ENCODE measurements at regions not wholly inside any gene's neighbourhood (a gene's known extent, or its start where the extent isn't known, plus 50 kb on each side); places are given as distances from the start of the nearest gene placed in this dataset.
"Not testable (repeated sequence)": the region's sequence is repeated elsewhere in the genome, so short reads cannot be mapped to it uniquely, and the experiment has no call there.

GRCh38 chrX:13159886-13160285 is 115.5 kb upstream of the FAM9C start:
- DNase-seq (ENCODE audit: insufficient read length, low spot score), result no peak
- no peak for FAIRE-seq
- TF ChIP-seq POLR2AphosphoS5 (IDR thresholded peaks at IDR 0.05; ENCODE audit: low read depth, low read length) (no peak), POU2F2 (IDR thresholded peaks at IDR 0.05; ENCODE audit: low read depth, low read length) (no peak), TAF1 (IDR thresholded peaks at IDR 0.05; ENCODE audit: low read depth, low read length) (no peak), SPI1 (IDR thresholded peaks at IDR 0.05; ENCODE audit: low read depth, low read length) (no peak), PAX5 (IDR thresholded peaks at IDR 0.05; ENCODE audit: insufficient read depth, low read length, severe bottlenecking) (no peak), POLR2A (IDR thresholded peaks at IDR 0.05; ENCODE audit: low read depth, low read length) (no peak)

- no peak for DNase-seq (ENCODE audit: insufficient read length, low spot score)
- no peak for TF ChIP-seq POU2F2 (IDR thresholded peaks at IDR 0.05; ENCODE audit: low read depth, low read length)
- no peak for TF ChIP-seq SPI1 (IDR thresholded peaks at IDR 0.05; ENCODE audit: low read depth, low read length)
- TF ChIP-seq POLR2AphosphoS5 (IDR thresholded peaks at IDR 0.05; ENCODE audit: low read depth, low read length), result no peak
- TF ChIP-seq TAF1 (IDR thresholded peaks at IDR 0.05; ENCODE audit: low read depth, low read length), result no peak
- TF ChIP-seq POLR2A (IDR thresholded peaks at IDR 0.05; ENCODE audit: low read depth, low read length), result no peak
- TF ChIP-seq PAX5 (IDR thresholded peaks at IDR 0.05; ENCODE audit: insufficient read depth, low read length, severe bottlenecking), result no peak
- no peak for FAIRE-seq
These were observed 114.5 kb upstream of the FAM9C start for GRCh38 chrX:13158911-13159310.

- not testable (repeated sequence) for DNase-seq (ENCODE audit: insufficient read length, low spot score); FAIRE-seq
These were observed 111.1 kb upstream of the FAM9C start for GRCh38 chrX:13155550-13155949.

DNA sequence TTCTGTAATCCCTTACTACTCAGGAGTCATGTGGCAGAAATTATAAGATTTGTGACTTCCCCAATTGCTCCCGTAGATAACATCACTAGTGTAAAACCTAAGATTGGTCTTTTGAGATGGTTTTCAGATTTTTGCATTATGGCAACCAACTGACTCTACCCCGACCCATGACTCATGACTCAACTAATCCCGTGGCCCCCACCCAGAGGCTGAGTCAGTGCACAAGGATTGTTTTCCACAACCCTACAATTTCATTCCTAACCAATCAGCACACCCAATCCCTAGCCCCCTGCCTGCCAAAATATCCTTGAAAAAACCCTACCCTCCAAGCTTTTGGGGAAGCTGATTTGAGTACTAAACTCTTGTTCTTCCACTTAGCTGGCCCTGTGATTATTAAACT is 109.4 kb upstream of the FAM9C start:
- no peak for FAIRE-seq
- no peak for TF ChIP-seq SPI1 (IDR thresholded peaks at IDR 0.05; ENCODE audit: low read depth, low read length)
- TF ChIP-seq POU2F2 (IDR thresholded peaks at IDR 0.05; ENCODE audit: low read depth, low read length), result no peak
- TF ChIP-seq POLR2AphosphoS5 (IDR thresholded peaks at IDR 0.05; ENCODE audit: low read depth, low read length), result no peak
- no peak for TF ChIP-seq TAF1 (IDR thresholded peaks at IDR 0.05; ENCODE audit: low read depth, low read length)
- no peak for TF ChIP-seq PAX5 (IDR thresholded peaks at IDR 0.05; ENCODE audit: insufficient read depth, low read length, severe bottlenecking)
- TF ChIP-seq POLR2A (IDR thresholded peaks at IDR 0.05; ENCODE audit: low read depth, low read length), result no peak
- no peak for DNase-seq (ENCODE audit: insufficient read length, low spot score)

GRCh38 chrX:13152518-13153185 is 108.2 kb upstream of the FAM9C start:
- no peak for DNase-seq (ENCODE audit: insufficient read length, low spot score)
- TF ChIP-seq SPI1 (IDR thresholded peaks at IDR 0.05; ENCODE audit: low read depth, low read length) (no peak), TAF1 (IDR thresholded peaks at IDR 0.05; ENCODE audit: low read depth, low read length) (no peak), POU2F2 (IDR thresholded peaks at IDR 0.05; ENCODE audit: low read depth, low read length) (no peak), POLR2AphosphoS5 (IDR thresholded peaks at IDR 0.05; ENCODE audit: low read depth, low read length) (no peak), PAX5 (IDR thresholded peaks at IDR 0.05; ENCODE audit: insufficient read depth, low read length, severe bottlenecking) (no peak), POLR2A (IDR thresholded peaks at IDR 0.05; ENCODE audit: low read depth, low read length) (no peak)

DNA sequence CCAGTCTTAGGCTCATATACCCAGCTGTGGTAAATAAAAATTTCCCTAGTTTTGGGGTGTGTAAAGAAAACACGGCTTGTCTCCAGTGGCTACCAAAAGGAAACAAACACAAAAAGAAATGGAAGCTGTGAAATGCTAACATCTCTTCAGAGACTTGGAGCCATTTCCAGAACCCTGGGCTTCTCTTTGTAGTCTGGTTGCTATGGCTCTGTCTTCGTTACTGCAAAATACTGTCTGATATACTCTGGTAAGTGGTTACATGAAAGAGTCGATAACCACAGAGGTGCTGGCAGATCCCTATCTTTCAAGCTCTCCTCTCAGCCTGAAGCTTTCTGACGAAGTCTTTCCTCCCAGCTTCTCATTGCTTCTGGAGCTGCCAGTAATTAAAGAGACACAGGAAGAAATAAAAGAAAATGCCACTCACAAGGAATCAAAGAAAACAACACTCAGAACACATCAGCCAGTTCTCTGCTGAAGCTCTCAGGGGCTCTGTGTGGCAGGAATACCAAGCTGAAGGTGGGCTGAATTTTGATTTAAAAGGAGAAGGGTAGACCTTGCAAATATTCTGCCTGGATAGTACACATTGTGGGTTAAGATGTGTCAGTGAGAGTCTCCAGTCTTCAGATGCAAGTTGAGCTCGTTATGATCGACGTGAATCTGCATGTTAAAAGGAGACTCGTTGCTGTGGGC is 107.6 kb upstream of the FAM9C start:
- TF ChIP-seq POLR2A (IDR thresholded peaks at IDR 0.05; ENCODE audit: low read depth, low read length) (no peak), PAX5 (IDR thresholded peaks at IDR 0.05; ENCODE audit: insufficient read depth, low read length, severe bottlenecking) (no peak), SPI1 (IDR thresholded peaks at IDR 0.05; ENCODE audit: low read depth, low read length) (no peak), TAF1 (IDR thresholded peaks at IDR 0.05; ENCODE audit: low read depth, low read length) (no peak), POU2F2 (IDR thresholded peaks at IDR 0.05; ENCODE audit: low read depth, low read length) (no peak), POLR2AphosphoS5 (IDR thresholded peaks at IDR 0.05; ENCODE audit: low read depth, low read length) (no peak)
- FAIRE-seq (no peak), DNase-seq (ENCODE audit: insufficient read length, low spot score) (no peak)

More at GRCh38 chrX:13152518-13153185, 108.2 kb upstream of the FAM9C start:
- FAIRE-seq, result no peak

- TF ChIP-seq POU2F2 (IDR thresholded peaks at IDR 0.05; ENCODE audit: low read depth, low read length) (no peak), POLR2AphosphoS5 (IDR thresholded peaks at IDR 0.05; ENCODE audit: low read depth, low read length) (no peak), PAX5 (IDR thresholded peaks at IDR 0.05; ENCODE audit: insufficient read depth, low read length, severe bottlenecking) (no peak), SPI1 (IDR thresholded peaks at IDR 0.05; ENCODE audit: low read depth, low read length) (no peak), POLR2A (IDR thresholded peaks at IDR 0.05; ENCODE audit: low read depth, low read length) (no peak), TAF1 (IDR thresholded peaks at IDR 0.05; ENCODE audit: low read depth, low read length) (no peak)
- FAIRE-seq (no peak), DNase-seq (ENCODE audit: insufficient read length, low spot score) (no peak)
These were observed 105.4 kb upstream of the FAM9C start for GRCh38 chrX:13149702-13150350.

- no peak for TF ChIP-seq SPI1 (IDR thresholded peaks at IDR 0.05; ENCODE audit: low read depth, low read length)
- TF ChIP-seq TAF1 (IDR thresholded peaks at IDR 0.05; ENCODE audit: low read depth, low read length), result no peak
- no peak for TF ChIP-seq POLR2AphosphoS5 (IDR thresholded peaks at IDR 0.05; ENCODE audit: low read depth, low read length)
- no peak for TF ChIP-seq POU2F2 (IDR thresholded peaks at IDR 0.05; ENCODE audit: low read depth, low read length)
- no peak for TF ChIP-seq PAX5 (IDR thresholded peaks at IDR 0.05; ENCODE audit: insufficient read depth, low read length, severe bottlenecking)
- no peak for TF ChIP-seq POLR2A (IDR thresholded peaks at IDR 0.05; ENCODE audit: low read depth, low read length)
- no peak for DNase-seq (ENCODE audit: insufficient read length, low spot score)
- no peak for FAIRE-seq
These were observed 103.3 kb upstream of the FAM9C start for GRCh38 chrX:13147733-13148132.

- TF ChIP-seq POLR2AphosphoS5 (IDR thresholded peaks at IDR 0.05; ENCODE audit: low read depth, low read length) (no peak), POLR2A (IDR thresholded peaks at IDR 0.05; ENCODE audit: low read depth, low read length) (no peak)
- FAIRE-seq (no peak), DNase-seq (ENCODE audit: insufficient read length, low spot score) (no peak)
These were observed 102.7 kb upstream of the FAM9C start for GRCh38 chrX:13147147-13147546.

Measured in GM12891 (cell line).